ENCODE measurements at regions not wholly inside any gene's neighbourhood (a gene's known extent, or its start where the extent isn't known, plus 50 kb on each side); places are given as distances from the start of the nearest gene placed in this dataset.

- no peak for TF ChIP-seq CTCF (IDR thresholded peaks at IDR 0.05; ENCODE audit: low read depth, low read length)
- no peak overlapping the region for H3K4me3 ChIP-seq (ENCODE audit: low read depth, low read length)
Observed at GRCh38 chr2:18833941-18834340, 244.6 kb upstream of the NT5C1B start.

DNA sequence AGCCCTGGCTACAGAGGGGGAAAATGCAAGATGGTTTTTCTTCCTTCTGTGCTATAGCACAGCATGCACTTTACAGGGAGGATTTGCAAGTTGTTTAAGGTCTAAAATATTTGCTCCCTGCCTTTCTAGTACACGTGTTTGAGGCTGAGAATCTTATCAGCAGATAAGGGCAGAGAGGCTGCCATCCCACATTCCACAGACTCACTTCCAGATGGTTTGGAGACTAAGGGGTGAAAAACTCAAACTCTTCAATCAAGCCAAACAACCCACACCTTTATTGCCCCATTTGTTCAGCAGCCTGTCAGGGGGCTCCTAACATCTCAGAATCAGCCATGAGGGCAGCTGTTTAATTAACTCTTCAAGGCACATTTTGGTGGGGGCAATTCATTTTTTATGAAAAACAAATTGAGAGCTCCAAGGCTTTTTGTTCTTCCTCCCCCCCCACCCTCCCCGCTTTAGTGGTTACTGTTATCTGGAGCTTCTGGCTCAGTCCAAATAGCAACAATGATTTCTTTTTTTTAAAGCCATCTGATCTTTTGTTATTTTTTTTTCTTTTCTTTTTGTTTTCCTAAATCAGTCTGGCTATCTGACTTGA is 242.6 kb upstream of the NT5C1B start:
- no peak for TF ChIP-seq CTCF (IDR thresholded peaks at IDR 0.05; ENCODE audit: low read depth, low read length)

GRCh38 chr2:18830962-18831361 is 241.6 kb upstream of the NT5C1B start:
- H3K4me3 ChIP-seq (ENCODE audit: low read depth, low read length): no peak overlapping the region
- no peak for TF ChIP-seq CTCF (IDR thresholded peaks at IDR 0.05; ENCODE audit: low read depth, low read length)

More for the DNA sequence above, 242.6 kb upstream of the NT5C1B start:
- no peak overlapping the region for H3K4me3 ChIP-seq (ENCODE audit: low read depth, low read length)

DNA sequence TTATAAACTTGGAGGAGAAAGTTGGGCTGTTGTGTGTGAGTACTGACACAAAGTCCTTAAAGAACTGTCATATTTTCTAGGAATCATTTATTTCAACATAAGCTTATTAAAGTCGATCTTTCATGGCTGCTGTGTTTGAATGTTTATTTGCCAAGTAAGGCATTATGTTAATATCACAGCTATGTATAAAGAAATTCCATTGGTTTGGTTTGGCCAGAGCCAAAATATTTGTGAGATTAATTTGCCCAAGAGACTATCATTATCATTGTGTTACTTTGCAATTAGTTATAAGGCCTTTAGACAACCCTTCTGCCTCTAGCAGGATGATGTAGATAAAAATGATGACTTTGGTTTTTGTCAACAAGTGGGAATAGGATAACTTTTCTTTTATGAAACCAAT is 240.6 kb upstream of the NT5C1B start:
- no peak for TF ChIP-seq CTCF (IDR thresholded peaks at IDR 0.05; ENCODE audit: low read depth, low read length)
- H3K4me3 ChIP-seq (ENCODE audit: low read depth, low read length): no peak overlapping the region

GRCh38 chr2:18829251-18829902 is 240.0 kb upstream of the NT5C1B start:
- TF ChIP-seq CTCF (IDR thresholded peaks at IDR 0.05; ENCODE audit: low read depth, low read length): no peak
- H3K4me3 ChIP-seq (ENCODE audit: low read depth, low read length): no peak overlapping the region

DNA sequence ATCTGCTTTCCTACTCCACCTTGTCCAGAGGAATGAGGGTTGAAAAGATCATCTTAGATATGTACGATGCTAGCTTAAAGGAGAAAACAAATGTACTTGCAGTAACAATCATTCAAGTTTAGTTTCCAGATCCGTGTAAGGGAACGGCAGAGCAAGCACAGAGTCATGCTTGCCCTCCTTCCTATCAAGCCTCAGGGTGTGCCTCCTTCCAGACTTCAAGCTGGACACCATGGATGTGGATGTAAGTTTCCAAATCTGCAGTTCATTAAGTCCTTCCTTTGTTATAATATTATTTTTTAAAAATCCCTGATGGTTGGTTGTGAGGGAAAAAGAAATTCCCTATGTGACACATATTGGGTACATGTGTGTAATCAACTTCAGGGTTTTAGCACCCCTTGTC is 238.9 kb upstream of the NT5C1B start:
- no peak for TF ChIP-seq CTCF (IDR thresholded peaks at IDR 0.05; ENCODE audit: low read depth, low read length)
- H3K4me3 ChIP-seq (ENCODE audit: low read depth, low read length): no peak overlapping the region

- no peak for TF ChIP-seq CTCF (IDR thresholded peaks at IDR 0.05; ENCODE audit: low read depth, low read length)
Observed at GRCh38 chr2:18825838-18826237, 236.5 kb upstream of the NT5C1B start.

More at GRCh38 chr2:18825838-18826237, 236.5 kb upstream of the NT5C1B start:
- no peak overlapping the region for H3K4me3 ChIP-seq (ENCODE audit: low read depth, low read length)
